Fibroblast of skin of left biceps (primary cell): ENCODE measurements at regions not wholly inside any gene's neighbourhood (a gene's known extent, or its start where the extent isn't known, plus 50 kb on each side); places are given as distances from the start of the nearest gene placed in this dataset.
"Not testable (repeated sequence)": the region's sequence is repeated elsewhere in the genome, so short reads cannot be mapped to it uniquely, and the experiment has no call there.

ENCODE experiments used
- DNase-seq, 2 experiments: peaks; one replicate each; pipeline ENCODE4 v3.0.0-alpha.2; 2013; ENCODE audit warnings: low read depth in 2 of 2

DNA sequence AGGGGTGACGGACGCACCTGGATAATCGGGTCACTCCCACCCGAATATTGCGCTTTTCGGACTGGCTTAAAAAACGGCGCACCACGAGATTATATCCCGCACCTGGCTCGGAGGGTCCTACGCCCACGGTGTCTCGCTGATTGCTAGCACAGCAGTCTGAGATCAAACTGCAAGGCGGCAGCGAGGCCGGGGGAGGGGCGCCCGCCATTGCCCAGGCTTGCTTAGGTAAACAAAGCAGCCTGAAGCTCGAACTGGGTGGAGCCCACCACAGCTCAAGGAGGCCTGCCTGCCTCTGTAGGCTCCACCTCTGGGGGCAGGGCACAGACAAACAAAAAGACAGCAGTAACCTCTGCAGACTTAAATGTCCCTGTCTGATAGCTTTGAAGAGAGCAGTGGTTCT lies 294.9 kb upstream of the DIO3 start:
- DNase-seq, result not testable (repeated sequence)

DNA sequence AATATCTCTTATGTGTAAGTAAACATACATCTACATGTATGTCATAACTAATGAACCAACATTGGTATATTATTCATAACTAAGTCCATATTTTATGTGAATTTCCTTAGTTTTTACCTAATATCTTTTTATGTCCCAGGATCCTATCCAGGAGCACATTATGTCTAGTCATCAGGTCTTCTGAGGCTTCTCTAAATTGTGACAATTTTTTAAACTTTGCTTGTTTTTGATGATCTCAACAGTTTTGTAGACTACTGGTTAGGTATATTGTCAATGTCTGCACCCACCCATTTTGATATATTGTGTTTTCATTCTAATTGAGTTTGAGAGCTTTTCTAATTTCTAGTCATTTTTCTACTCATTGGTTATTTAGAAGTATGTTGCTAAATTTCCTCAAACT lies 288.2 kb upstream of the DIO3 start:
- DNase-seq, result no peak

DNA sequence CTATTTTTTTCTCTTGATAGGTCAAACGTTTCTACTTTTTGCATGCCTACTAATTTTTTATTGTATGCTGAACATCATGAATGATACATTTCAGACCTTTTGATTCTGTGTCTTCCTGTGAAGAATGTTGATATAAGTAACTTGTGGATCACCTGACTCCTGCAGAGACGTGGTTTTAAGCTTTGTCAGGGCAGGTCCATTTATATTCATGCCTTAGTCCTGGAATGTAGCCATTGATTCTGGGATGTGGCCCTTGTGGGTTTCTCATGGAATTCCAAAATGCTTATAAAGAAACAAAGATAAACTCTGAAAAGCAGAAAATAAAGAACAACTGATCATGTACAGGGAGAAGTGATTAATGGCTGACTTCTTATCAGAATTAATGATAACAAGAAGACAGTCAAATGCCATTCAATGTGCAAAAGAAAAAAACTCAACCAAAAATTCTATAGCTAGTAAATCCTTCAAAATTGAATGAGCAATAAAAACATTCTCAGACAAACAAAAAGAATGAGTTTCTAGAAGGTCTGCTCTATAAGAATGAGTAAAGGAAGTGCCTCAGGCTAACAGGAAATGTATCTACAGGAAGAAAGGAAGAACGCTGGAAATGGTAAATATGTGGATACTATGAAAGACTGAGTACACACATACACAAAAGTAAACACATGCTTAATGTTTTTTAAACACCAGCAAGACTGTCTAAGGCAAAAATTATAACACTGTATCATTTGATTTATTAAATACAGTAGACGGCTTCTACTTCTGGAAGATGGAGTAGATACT lies 284.8 kb upstream of the DIO3 start:
- DNase-seq, result no peak

DNA sequence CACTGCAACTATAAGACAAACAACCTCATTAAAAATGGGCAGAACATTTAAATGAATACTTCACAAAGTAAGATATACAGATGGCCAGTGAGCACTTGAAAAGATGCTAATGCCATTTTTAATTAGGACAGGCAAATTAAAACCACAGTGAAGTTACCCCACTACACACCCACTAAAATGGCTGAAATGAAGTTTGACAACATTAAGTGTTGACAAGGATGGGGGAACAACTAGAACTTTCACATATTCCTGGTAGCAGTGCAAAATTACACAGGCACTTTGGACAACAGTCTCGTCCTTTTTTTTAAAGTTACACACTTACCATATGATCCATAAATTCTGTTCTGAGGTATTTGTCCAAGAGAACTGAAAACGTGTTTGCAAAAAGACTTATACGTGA lies 278.9 kb upstream of the DIO3 start:
- no peak for DNase-seq

DNA sequence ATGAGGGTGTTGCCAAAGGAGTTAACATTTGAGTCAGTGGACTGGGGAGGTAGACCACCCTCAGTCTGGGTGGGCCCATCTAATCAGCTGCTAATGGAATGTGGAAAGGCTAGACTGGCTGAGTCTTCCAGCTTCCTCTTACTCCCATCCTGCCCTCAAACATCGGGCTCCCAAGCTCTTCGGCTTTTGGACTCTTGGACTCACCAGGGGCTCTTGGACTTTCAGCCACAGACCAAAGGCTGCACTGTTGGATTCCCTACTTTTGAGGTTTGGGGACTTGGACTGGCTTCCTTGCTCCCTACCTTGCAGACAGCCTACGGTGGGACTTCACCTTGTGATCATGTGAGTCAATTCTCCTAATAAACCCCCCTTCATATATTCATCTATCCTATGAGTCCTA lies 276.6 kb upstream of the DIO3 start:
- no peak for DNase-seq

DNA sequence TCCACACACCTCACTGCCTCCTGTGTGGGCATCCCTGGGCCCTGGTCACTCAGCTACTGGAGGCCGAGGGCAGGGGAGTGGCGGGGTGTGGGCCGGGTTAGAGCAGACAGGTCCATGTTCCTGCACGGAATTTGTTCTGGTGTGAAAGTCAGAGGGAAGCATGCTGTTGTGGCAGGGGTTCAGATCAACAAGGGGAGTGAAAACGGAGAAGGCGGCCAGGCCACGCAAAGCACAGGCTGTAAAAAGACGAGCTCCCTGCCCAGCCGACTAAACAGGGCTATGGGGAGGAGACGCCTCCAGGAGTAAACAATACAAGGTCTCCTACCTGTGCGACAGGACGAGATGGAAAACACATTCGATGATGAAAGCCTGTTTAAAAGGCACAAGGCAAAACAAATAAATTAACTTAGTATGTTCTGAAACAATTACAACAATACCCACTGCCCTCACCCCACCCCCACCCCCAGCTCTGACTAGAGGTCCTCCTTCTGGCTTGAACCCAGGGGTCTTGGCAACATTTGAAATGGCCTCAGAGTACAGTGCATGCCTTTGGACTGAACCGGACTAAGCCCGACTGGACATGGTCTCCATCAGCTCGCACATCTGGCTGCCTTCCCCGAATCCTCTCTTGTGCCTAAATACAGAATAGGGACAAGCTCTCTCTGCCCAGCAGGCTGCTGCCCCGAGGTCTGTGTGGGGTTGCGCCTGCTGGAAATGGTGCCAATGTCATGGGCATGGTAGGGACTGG lies 274.9 kb upstream of the DIO3 start:
- no peak for DNase-seq

DNA sequence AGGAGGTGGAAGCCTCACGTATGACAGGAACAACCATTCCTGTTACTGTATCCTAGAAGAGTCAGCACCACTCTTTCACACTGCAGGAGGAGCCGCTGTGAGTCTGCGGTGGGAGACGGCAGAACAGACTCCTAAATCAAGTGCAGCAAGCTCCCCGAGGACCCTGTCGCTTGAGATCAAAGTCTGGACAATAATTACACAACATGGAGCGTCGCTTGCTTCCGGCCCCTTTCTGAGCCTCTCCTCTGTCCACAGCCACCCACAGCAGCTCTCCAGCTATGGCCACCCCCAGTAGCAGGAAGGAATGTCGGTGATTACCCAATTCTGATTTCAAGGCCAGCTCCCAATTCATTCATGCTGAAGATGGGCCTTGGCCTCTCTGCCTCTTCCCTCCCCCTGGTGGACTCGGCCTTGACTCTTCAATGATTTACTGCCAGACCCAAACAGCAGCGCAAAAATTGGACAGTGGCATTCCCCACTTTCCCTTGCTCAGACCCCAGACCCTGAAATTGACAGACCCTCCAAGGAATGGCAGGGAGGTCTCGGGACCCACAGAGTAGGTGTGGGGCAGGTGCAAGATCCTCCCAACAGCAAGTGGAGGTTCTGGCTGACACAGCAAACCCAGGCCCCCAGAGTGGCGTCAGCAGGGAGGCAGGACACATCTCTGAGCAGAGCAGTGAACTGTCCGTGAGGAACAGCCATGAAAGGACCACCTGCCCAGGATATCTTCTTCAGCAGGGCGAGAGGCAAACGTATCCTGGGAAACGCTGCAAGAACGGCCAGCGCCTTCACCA lies 272.7 kb upstream of the DIO3 start:
- DNase-seq, result no peak

DNA sequence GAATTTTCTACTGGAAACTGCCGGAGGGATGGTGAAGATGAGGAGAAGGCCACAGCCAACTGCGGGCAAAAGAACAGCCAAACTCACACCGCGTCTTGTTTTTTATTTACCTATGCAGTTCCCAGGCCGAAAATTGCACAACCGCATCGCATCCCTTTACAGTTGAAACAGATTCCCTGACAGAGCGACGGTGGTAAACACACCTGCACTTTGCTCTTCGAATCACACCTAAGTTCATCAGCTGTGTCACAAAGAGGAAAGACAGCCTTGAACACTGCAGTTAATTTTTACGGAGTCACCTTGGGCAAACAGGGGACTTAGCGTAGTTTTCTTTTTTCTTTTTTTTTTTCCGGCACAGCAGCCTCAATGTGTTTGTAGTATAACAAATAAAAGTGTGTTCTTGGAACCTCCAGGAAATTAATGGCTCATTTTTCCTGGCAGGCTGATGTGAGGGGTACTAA lies 272.0 kb upstream of the DIO3 start:
- DNase-seq, result no peak

DNA sequence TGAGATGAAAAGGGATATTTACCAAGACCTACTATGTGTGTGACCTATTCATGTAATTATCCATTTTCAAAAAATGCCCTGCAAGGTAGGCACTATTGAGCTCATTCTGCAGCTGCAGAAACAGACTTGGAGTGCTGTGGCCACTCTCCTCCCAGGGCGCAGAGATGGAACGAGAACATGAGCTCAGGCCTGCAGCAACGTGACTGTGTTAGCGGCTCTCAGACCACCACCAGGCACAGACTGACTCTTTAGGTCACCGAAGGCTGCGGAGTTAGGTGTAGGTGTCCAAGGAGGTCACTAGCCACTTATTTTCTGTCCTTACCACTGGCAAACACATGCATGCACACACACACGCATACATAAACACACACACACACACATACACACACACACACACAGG lies 271.4 kb upstream of the DIO3 start:
- DNase-seq, result no peak

DNA sequence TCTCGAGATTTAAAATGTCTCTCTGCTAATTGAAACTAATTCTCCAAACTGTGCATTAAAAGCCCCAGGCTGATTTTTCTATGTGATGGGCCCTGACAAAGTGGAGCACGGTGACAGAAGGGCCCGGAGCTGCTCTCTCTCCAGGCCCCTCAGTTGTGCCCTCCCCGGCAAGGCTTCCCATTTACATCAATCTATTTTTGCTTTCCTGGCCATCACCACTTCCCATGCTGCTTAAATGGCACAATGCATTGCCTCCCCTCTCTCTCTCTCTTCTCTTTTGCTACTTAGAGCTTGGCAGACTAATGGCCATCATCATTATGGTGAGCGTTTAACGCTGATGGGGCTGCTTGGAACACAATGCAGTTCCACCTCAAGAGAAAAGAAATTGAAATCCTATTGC lies 270.7 kb upstream of the DIO3 start:
- no peak for DNase-seq

DNA sequence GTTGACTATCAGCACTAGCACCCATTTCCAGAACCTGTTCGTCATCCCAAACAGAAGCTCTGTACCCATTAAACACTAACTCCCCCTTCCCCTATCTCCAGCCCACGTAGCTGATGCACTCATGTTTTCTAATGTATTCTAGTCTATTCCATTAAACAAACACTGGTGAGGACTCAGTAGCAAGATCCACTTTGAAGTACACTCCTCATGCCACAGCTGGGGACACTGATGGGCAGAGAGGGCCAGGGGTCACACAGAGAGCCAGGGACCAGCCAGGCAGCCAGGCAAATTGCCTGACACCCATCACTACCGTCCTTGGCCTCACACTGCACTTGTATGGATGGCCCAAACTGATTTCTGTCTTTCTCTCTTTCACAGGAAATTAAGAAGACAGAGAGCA lies 269.9 kb upstream of the DIO3 start:
- DNase-seq, result no peak

DNA sequence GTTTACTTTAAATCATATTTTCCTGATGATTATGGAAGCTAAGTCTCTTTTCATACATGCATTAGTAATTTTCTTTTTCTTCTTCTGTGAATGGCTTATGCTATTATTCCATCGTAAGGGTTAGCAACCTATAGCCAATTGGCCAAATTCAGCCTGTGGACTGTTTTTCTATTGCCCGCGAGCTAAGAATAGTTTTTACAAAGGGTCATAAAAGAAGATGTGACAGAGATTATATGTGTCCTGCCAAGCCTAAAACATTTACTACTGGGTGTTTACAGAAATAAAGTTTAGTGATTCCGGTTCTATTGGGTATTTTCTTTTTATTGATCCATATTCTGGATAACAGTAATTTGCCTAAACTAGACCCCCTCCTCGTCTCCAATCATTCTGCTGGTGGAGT lies 268.8 kb upstream of the DIO3 start:
- DNase-seq, result no peak

DNA sequence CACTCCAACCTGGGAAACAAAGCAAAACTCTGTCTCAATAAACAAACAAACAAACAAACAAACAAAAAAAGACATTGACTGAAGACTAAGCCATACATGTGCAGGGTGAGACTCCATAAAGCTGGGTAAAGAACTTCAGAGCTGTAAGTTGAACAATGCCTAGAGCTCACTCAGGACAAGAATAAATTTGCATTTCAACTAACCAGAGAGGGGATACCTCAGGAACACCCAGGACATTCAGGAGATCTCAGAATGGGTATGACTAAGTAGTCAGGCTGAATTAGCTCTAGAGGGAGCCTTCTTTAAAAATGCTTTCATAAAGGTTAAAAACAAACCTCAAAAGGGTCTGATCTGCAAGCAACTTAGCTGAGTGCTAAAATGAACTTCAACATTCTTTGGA lies 267.7 kb upstream of the DIO3 start:
- DNase-seq, result no peak

DNA sequence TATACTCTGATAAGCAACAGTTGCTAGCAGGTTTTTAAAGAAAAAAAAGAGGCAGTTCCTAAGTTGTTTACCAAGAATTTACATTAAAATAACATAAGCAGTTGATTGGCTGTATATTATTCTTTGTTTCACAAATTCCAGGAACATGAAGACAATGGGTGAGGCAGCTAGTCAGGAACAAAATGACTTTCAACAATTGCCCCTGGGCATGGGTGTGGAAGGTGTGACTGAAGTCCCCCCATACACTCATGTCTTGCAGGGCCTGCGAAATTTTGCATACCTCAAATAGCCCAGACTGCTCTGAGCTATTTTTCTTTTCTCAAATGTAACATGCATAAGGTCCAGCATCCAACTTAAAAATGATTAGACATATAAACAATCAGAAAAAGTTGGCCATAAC lies 267.2 kb upstream of the DIO3 start:
- no peak for DNase-seq

DNA sequence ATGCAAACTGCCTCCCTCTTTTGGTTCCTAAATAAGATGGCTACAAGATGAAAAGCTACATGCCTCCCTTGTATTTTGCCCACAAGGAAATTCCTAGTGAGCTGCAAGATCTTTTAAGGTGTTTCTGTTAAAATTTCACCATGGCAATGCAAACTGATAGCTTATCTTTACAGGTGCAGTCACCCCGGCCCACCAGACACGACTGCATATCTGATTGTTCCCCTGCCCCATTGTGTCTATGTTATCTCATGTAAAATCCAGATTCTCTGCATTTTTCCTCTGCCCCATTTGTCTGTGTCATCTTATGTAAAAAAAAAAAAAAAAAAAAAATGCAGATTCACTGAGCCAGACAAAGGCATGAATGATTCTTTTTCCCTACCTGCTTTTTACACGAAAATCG lies 261.5 kb upstream of the DIO3 start:
- not testable (repeated sequence) for DNase-seq

DNA sequence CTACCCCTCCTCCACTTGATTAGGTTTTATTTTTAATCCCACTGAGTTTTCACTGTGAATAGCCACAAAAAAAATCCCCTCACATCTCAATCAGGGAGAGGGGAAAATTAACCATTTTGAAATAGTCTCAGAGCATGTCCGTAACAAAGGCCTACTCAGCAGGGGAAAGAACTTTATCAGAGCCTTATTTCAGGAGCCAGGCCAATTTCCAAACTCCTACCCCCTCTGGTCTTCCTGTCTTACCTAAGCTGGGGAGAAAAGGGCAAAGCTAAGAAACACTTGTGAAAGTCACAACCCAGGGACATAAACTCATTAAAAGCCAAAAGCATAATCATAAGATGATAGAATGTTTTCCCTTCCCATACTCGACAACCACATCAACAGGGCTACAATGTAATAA lies 260.3 kb upstream of the DIO3 start:
- DNase-seq, result no peak

DNA sequence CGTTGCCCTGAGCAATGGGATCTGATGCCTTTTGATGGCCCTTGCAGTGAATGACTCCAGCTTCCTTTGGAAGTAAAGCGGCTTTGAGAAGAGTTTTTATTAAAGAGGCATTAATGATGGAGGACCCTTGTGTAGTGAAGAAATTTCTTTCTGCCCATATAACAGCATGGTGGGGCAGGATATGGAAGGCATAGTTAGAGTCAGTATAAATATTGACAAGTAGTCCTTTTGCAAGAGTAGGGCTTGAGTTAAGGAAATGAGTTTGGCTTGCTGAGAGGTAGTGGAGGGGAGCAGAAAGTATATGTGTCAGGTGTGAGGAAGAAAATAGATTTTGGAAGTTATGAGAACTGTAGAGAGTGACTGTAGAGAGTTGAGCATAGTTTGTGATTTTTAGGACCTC lies 254.1 kb upstream of the DIO3 start:
- DNase-seq, result not testable (repeated sequence)

DNA sequence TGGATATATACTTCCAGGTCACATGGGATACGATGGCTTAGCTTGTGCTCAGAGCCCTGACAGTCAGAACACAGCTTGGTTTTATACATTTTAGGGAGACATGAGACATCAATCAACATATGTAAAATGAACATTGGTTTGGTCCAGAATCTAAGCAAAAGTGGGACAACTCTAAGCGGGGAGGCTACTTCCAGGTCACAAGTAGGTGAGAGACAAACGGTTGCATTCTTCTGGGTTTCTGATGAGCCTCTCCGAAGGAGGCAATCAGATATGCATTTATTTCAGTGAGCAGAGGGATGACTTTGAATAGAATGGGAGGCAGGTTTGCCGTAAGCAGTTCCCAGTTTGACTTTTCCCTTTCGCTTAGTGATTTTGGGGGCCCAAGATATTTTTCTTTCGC lies 250.1 kb upstream of the DIO3 start:
- not testable (repeated sequence) for DNase-seq

DNA sequence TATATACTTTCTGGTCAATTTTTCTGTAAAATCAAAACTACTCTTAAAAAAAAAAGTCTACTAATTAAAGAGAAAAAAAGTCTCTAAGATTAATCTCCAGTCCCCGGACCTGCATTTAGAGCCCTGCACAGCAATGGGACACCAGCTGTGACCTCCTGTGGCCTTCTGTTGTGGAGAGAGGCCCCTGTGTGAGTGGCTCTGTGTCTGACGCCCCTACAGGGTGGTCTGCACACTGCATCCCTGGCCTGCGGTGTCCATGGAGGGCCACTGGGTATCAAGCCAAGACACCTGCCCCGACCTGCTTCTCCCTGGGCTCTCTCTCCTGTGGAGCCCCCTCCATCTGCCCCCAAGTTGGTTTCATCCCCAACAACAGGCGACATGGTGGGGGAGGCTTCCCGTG lies 248.0 kb upstream of the DIO3 start:
- DNase-seq, result no peak

DNA sequence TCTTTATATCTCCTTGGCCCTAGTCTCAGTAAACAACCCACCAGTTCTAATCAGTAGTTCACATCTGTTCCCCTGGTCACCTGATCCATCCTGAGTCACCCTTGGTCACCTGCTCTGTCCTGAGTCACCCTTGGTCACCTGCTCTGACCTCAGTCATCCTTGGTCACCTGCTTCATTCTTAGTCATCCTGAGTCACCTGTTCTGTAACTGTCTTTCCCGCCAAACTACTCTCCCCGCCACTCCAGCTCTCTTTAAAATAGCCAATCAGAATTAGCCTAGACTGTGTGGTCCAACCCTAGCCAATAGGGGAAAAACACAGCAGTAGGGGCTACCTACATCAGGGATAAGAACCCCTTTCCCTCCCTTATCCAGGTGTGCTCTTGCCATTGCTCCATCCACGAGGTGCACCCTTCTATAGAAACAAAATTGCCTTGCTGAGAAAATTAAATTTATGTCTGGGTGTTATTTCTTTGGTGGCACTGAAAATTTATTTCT lies 245.4 kb upstream of the DIO3 start:
- no peak for DNase-seq

DNA sequence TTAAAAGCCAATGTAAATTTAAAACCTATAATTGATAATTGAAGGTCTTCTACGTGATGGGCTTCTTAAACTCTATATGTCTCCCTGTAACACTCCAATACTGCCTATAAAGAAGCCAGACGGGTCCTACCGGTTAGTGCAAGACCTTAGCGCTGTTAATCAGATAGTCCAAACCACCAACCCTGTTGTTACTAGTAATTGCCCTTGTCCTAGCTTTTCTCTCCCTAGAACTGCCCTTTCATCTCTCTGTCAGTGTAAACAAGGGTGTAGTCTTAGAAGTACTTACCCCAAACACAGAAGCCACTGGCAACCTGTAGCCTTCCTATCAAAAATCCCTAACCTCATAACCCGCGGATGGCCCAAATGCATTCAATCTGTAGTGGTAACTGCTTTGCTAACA lies 243.0 kb upstream of the DIO3 start:
- DNase-seq, result no peak

DNA sequence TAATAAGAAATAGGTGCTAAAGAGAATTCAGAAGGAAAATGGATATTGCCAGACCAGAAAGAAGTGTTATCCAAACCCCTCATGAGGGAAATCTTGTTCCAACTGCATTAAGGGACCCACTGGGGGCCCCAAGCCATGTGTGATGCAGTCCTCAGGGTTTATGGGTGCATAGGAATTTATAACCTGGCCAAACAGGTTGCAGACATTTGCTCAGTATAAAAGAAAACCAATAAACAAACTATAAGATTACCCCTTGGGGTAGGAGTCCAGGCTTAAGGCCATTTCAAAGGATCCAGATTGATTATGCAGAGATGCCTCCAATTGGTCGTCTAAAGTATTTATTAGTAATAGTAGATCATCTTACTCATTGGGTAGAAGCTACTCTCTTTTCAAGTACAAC lies 240.9 kb upstream of the DIO3 start:
- DNase-seq, result no peak
